ENCODE measurements at regions not wholly inside any gene's neighbourhood (a gene's known extent, or its start where the extent isn't known, plus 50 kb on each side); places are given as distances from the start of the nearest gene placed in this dataset.
A peak's percentile ranks its signal among the peaks of the same experiment; 100 is the strongest.

- DNase-seq (ENCODE audit: low spot score) = no peak
- no peak for ATAC-seq
These were observed 156.4 kb upstream of the ITGA4 start for GRCh38 chr2:181300600-181301291.

- no peak for DNase-seq (ENCODE audit: low spot score)
- no peak for ATAC-seq
These were observed 153.0 kb upstream of the ITGA4 start for GRCh38 chr2:181304011-181304844.

- ATAC-seq (peak; percentile 42), DNase-seq (ENCODE audit: low spot score) (no peak)
These were observed 151.7 kb upstream of the ITGA4 start for GRCh38 chr2:181305301-181306123.

- no peak for ATAC-seq
- no peak for DNase-seq (ENCODE audit: low spot score)
These were observed 150.4 kb upstream of the ITGA4 start for GRCh38 chr2:181306785-181307184.

GRCh38 chr2:181307203-181307991 lies 149.8 kb upstream of the ITGA4 start:
- ATAC-seq (no peak), DNase-seq (ENCODE audit: low spot score) (no peak)

- ATAC-seq (no peak), DNase-seq (ENCODE audit: low spot score) (no peak)
These were observed 148.2 kb upstream of the ITGA4 start for GRCh38 chr2:181308766-181309515.

- DNase-seq (ENCODE audit: low spot score) (no peak), ATAC-seq (no peak)
These were observed 147.6 kb upstream of the ITGA4 start for GRCh38 chr2:181309586-181309985.

- no peak for ATAC-seq
These were observed 146.2 kb upstream of the ITGA4 start for GRCh38 chr2:181310967-181311366.

GRCh38 chr2:181311837-181312236 lies 145.3 kb upstream of the ITGA4 start:
- ATAC-seq (no peak), DNase-seq (ENCODE audit: low spot score) (no peak)

More at GRCh38 chr2:181310967-181311366, 146.2 kb upstream of the ITGA4 start:
- no peak for DNase-seq (ENCODE audit: low spot score)

GRCh38 chr2:181312515-181312927 lies 144.7 kb upstream of the ITGA4 start:
- ATAC-seq (no peak), DNase-seq (ENCODE audit: low spot score) (no peak)

GRCh38 chr2:181313845-181314244 lies 143.3 kb upstream of the ITGA4 start:
- no peak for DNase-seq (ENCODE audit: low spot score)
- no peak for ATAC-seq

- no peak for DNase-seq (ENCODE audit: low spot score)
- ATAC-seq = no peak
These were observed 142.6 kb upstream of the ITGA4 start for GRCh38 chr2:181314551-181314950.

GRCh38 chr2:181317511-181317910 lies 139.7 kb upstream of the ITGA4 start:
- no peak for DNase-seq (ENCODE audit: low spot score)
- no peak for ATAC-seq

- DNase-seq (ENCODE audit: low spot score) = no peak
- ATAC-seq = no peak
These were observed 138.5 kb upstream of the ITGA4 start for GRCh38 chr2:181318504-181319280.

- DNase-seq (ENCODE audit: low spot score) (no peak), ATAC-seq (no peak)
These were observed 137.9 kb upstream of the ITGA4 start for GRCh38 chr2:181319286-181319685.

- DNase-seq (ENCODE audit: low spot score) (no peak), ATAC-seq (no peak)
These were observed 136.5 kb upstream of the ITGA4 start for GRCh38 chr2:181320638-181321037.

GRCh38 chr2:181324912-181325311 lies 132.3 kb upstream of the ITGA4 start:
- DNase-seq (ENCODE audit: low spot score) (no peak), ATAC-seq (no peak)

GRCh38 chr2:181326661-181327060 lies 130.5 kb upstream of the ITGA4 start:
- ATAC-seq = no peak
- DNase-seq (ENCODE audit: low spot score) = no peak

- ATAC-seq (no peak), DNase-seq (ENCODE audit: low spot score) (no peak)
These were observed 126.9 kb upstream of the ITGA4 start for GRCh38 chr2:181330286-181330685.
